AG04450 (cell line): ENCODE measurements at regions not wholly inside any gene's neighbourhood (a gene's known extent, or its start where the extent isn't known, plus 50 kb on each side); places are given as distances from the start of the nearest gene placed in this dataset.
"Not testable (repeated sequence)": the region's sequence is repeated elsewhere in the genome, so short reads cannot be mapped to it uniquely, and the experiment has no call there.

Experiments
- CTCF ChIA-PET: fragments of 300-600, 350-600 bp; formaldehyde crosslinking; extraction: SDS; loops from one replicate; lab custom pipeline; 2022; ENCODE audit warnings: antibody characterized with exemption, inconsistent platforms; lab: Charles Lee
- POLR2A ChIA-PET: fragments of 350-600 bp; formaldehyde crosslinking; extraction: SDS; loops from one replicate; lab custom pipeline; 2021; ENCODE audit warnings: antibody characterized with exemption, inconsistent platforms; lab: Yijun Ruan, JAX
- DNase-seq: peaks from one replicate; pipeline ENCODE4 v3.0.0-alpha.2; 2011; ENCODE audit warnings: low read depth, low spot score
- H3K27ac ChIP-seq: one replicate; pipeline ENCODE4 v1.5.1; 2012; ENCODE audit warnings: low read depth, low read length, control low read depth
- H3K27me3 ChIP-seq: one replicate; pipeline ENCODE4 v1.6.0; 2012; ENCODE audit warnings: low read length; ENCODE audit not compliant: control insufficient read depth, insufficient read depth
- H3K4me3 ChIP-seq: 2 replicates; pipeline ENCODE4 v1.5.1; 2011; ENCODE audit warnings: mild to moderate bottlenecking, low read depth, low read length, control low read depth
- H3K9me3 ChIP-seq: 2 replicates; pipeline ENCODE4 v1.5.1; 2012; ENCODE audit warnings: low read length; ENCODE audit not compliant: control insufficient read depth, insufficient read depth
- CTCF ChIP-seq: IDR thresholded peaks from 2 replicates; pipeline ENCODE4 v1.5.1; 2011; ENCODE audit warnings: low read depth, low read length, control low read depth, inconsistent platforms

- ChIA-PET POLR2A (no interaction called here), CTCF (no interaction called here)
- DNase-seq: no peak
- Histone ChIP-seq H3K27me3 (no peaks in the 10 kb centered on the region), H3K4me3 (no peak overlapping the region), H3K9me3 (no peaks in the 10 kb centered on the region), H3K27ac (no peak overlapping the region)
- no peak for TF ChIP-seq CTCF
These were observed 756.5 kb downstream of the SLITRK1 start for GRCh38 chr13:83125791-83126190.

- no peaks in the 10 kb centered on the region for H3K9me3 ChIP-seq
- H3K4me3 ChIP-seq: no peak overlapping the region
- POLR2A ChIA-PET: no interaction called here
- no peak for TF ChIP-seq CTCF
- H3K27ac ChIP-seq: no peak overlapping the region
- CTCF ChIA-PET: no interaction called here
- H3K27me3 ChIP-seq: no peaks in the 10 kb centered on the region
- DNase-seq: no peak
These were observed 760.4 kb downstream of the SLITRK1 start for GRCh38 chr13:83121896-83122295.

- ChIA-PET POLR2A (interaction anchor here (0.6 kb wide), 1 partner anchor 15 kb away, joined by 3 read pairs; no protein-coding TSS in a partner anchor), CTCF (no interaction called here)
- Histone ChIP-seq H3K27ac (no peak overlapping the region), H3K9me3 (no peaks in the 10 kb centered on the region), H3K27me3 (no peaks in the 10 kb centered on the region), H3K4me3 (no peak overlapping the region)
- DNase-seq: no peak
- TF ChIP-seq CTCF: no peak
These were observed 765.2 kb downstream of the SLITRK1 start for GRCh38 chr13:83117046-83117445.

- H3K9me3 ChIP-seq, H3K27me3 ChIP-seq, H3K27ac ChIP-seq, CTCF ChIA-PET, POLR2A ChIA-PET, DNase-seq, H3K4me3 ChIP-seq: not testable (repeated sequence)
These were observed 780.6 kb downstream of the SLITRK1 start for GRCh38 chr13:83101574-83102247.

- TF ChIP-seq CTCF: no peak
- POLR2A ChIA-PET: no interaction called here
- no peak for DNase-seq
These were observed 782.0 kb downstream of the SLITRK1 start for GRCh38 chr13:83100237-83100636.

More at GRCh38 chr13:83100237-83100636, 782.0 kb downstream of the SLITRK1 start:
- Histone ChIP-seq H3K4me3 (no peak overlapping the region), H3K27me3 (no peaks in the 10 kb centered on the region), H3K9me3 (no peaks in the 10 kb centered on the region; the same call in 1 of the 2 replicates), H3K27ac (no peak overlapping the region)
- CTCF ChIA-PET: no interaction called here
